Smooth muscle cell (in vitro differentiated cells): ENCODE measurements at regions not wholly inside any gene's neighbourhood (a gene's known extent, or its start where the extent isn't known, plus 50 kb on each side); places are given as distances from the start of the nearest gene placed in this dataset.
"Not testable (repeated sequence)": the region's sequence is repeated elsewhere in the genome, so short reads cannot be mapped to it uniquely, and the experiment has no call there.

Source experiments
- DNase-seq: peaks from one replicate; lab custom pipeline; 2025; ENCODE audit not compliant: unreplicated experiment; lab: John Stamatoyannopoulos, UW
- H2AFZ ChIP-seq: fragments of 200-600 bp; sonication (generic); 2 replicates; pipeline ENCODE4 v1.6.0; 2016; ENCODE audit warnings: antibody characterized with exemption, low read depth, mild to moderate bottlenecking
- H3F3A ChIP-seq: fragments of 200-600 bp; sonication (generic); 2 replicates; pipeline ENCODE4 v1.6.0; 2017; ENCODE audit warnings: antibody characterized with exemption, low read depth
- H3K27ac ChIP-seq: fragments of 200-600 bp; sonication (generic); 2 replicates; pipeline ENCODE4 v1.5.1; 2016; ENCODE audit warnings: low read depth, mild to moderate bottlenecking
- H3K27me3 ChIP-seq: fragments of 200-600 bp; sonication (generic); 2 replicates; pipeline ENCODE4 v1.6.1; 2016; ENCODE audit warnings: low read depth, mild to moderate bottlenecking
- H3K36me3 ChIP-seq: fragments of 200-600 bp; sonication (generic); 2 replicates; pipeline ENCODE4 v1.5.1; 2016; ENCODE audit warnings: low read depth
- H3K4me1 ChIP-seq: fragments of 200-600 bp; sonication (generic); 2 replicates; pipeline ENCODE4 v1.5.1; 2016; ENCODE audit warnings: low read depth
- H3K4me2 ChIP-seq: fragments of 200-600 bp; sonication (generic); 2 replicates; pipeline ENCODE4 v1.6.0; 2016; ENCODE audit warnings: mild to moderate bottlenecking
- H3K4me3 ChIP-seq: fragments of 200-600 bp; sonication (generic); 2 replicates; pipeline ENCODE4 v1.5.1; 2016; ENCODE audit warnings: mild to moderate bottlenecking
- H3K79me2 ChIP-seq: fragments of 200-600 bp; sonication (generic); 2 replicates; pipeline ENCODE4 v1.6.0; 2016; ENCODE audit warnings: low read depth, mild to moderate bottlenecking
- H3K9ac ChIP-seq: fragments of 200-600 bp; sonication (generic); 2 replicates; pipeline ENCODE4 v1.6.0; 2016; ENCODE audit warnings: low read depth
- H3K9me3 ChIP-seq: fragments of 200-600 bp; sonication (generic); replicated peaks from 2 replicates; pipeline ENCODE4 v1.5.1; 2016; ENCODE audit warnings: low read depth
- H4K20me1 ChIP-seq: fragments of 200-600 bp; sonication (generic); 2 replicates; pipeline ENCODE4 v1.6.0; 2016; ENCODE audit warnings: low read depth
- WGBS: methylation state at CpG from one replicate; pipeline ENCODE4 v1.1.7; 2016; ENCODE audit warnings: low lambda C conversion rate; 5-methylcytosine and 5-hydroxymethylcytosine counted together
- TF ChIP-seq, protein P1 (sequence below): fragments of 200-600 bp; sonication (generic); IDR thresholded peaks from 2 replicates; pipeline ENCODE4 v1.5.1; 2017; ENCODE audit warnings: borderline replicate concordance, mild to moderate bottlenecking, antibody characterized with exemption; ENCODE audit not compliant: insufficient read depth, poor library complexity, severe bottlenecking

DNA sequence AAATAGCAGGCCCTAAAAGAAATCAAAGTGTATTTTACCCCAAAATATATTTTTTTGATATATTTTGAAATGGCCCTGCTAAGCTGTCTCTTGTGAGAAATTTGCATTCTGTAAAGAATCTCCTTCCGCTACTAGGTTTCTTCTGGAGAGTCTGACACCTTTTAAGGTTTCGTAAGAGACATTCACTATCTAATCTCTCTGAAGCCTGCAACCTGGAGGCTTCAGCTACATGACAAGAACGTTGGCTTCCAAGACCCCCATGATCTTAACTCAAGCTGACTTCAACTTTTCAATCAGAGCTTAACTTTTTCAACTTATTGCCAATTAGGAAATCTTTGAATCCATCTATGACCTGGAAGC lies 1894.9 kb upstream of the LRRTM1 start:
- Histone ChIP-seq H3K36me3 (no peaks in the 10 kb centered on the region), H3F3A (no peaks in the 10 kb centered on the region), H4K20me1 (no peaks in the 10 kb centered on the region), H3K9me3 (no peaks in the 10 kb centered on the region), H3K79me2 (no peaks in the 10 kb centered on the region), H3K4me2 (no peak overlapping the region), H2AFZ (no peak overlapping the region), H3K27ac (no peak overlapping the region), H3K9ac (no peak overlapping the region), H3K27me3 (no peaks in the 10 kb centered on the region), H3K4me1 (no peaks in the 10 kb centered on the region), H3K4me3 (no peak overlapping the region)
- TF ChIP-seq, protein P1, sequence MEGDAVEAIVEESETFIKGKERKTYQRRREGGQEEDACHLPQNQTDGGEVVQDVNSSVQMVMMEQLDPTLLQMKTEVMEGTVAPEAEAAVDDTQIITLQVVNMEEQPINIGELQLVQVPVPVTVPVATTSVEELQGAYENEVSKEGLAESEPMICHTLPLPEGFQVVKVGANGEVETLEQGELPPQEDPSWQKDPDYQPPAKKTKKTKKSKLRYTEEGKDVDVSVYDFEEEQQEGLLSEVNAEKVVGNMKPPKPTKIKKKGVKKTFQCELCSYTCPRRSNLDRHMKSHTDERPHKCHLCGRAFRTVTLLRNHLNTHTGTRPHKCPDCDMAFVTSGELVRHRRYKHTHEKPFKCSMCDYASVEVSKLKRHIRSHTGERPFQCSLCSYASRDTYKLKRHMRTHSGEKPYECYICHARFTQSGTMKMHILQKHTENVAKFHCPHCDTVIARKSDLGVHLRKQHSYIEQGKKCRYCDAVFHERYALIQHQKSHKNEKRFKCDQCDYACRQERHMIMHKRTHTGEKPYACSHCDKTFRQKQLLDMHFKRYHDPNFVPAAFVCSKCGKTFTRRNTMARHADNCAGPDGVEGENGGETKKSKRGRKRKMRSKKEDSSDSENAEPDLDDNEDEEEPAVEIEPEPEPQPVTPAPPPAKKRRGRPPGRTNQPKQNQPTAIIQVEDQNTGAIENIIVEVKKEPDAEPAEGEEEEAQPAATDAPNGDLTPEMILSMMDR, result no peak
- WGBS, result 75% methylated on average over 3 of the region's 3 CpGs
- DNase-seq, result no peak

- H3K4me2 ChIP-seq, result no peak overlapping the region
- H3K27me3 ChIP-seq, result no peaks in the 10 kb centered on the region
- H3K4me1 ChIP-seq, result no peaks in the 10 kb centered on the region
- H3F3A ChIP-seq, result no peaks in the 10 kb centered on the region
- H3K27ac ChIP-seq, result no peak overlapping the region
- H3K36me3 ChIP-seq, result no peaks in the 10 kb centered on the region
- no peaks in the 10 kb centered on the region for H4K20me1 ChIP-seq
- H3K4me3 ChIP-seq, result no peak overlapping the region
- no peak for DNase-seq
- no peak overlapping the region for H3K9ac ChIP-seq
- WGBS, result 90% methylated on average over 4 of the region's 4 CpGs
- TF ChIP-seq, protein P1, result no peak
- no peaks in the 10 kb centered on the region for H3K79me2 ChIP-seq
- no peak overlapping the region for H2AFZ ChIP-seq
- no peaks in the 10 kb centered on the region for H3K9me3 ChIP-seq
These were observed 1894.4 kb upstream of the LRRTM1 start for GRCh38 chr2:82198809-82199492.

- no peak overlapping the region for H3K4me3 ChIP-seq
- TF ChIP-seq, protein P1, result no peak
- H3K9ac ChIP-seq, result no peak overlapping the region
- H3K9me3 ChIP-seq, result no peaks in the 10 kb centered on the region
- no peaks in the 10 kb centered on the region for H4K20me1 ChIP-seq
- no peaks in the 10 kb centered on the region for H3K36me3 ChIP-seq
- no peaks in the 10 kb centered on the region for H3K4me1 ChIP-seq
- no peaks in the 10 kb centered on the region for H3K79me2 ChIP-seq
- H3K27ac ChIP-seq, result no peak overlapping the region
- H2AFZ ChIP-seq, result no peak overlapping the region
- H3F3A ChIP-seq, result no peaks in the 10 kb centered on the region
- no peaks in the 10 kb centered on the region for H3K27me3 ChIP-seq
- H3K4me2 ChIP-seq, result no peak overlapping the region
- no peak for DNase-seq
These were observed 1877.7 kb upstream of the LRRTM1 start for GRCh38 chr2:82182270-82182669.

- not testable (repeated sequence) for H3K9me3 ChIP-seq, H3K36me3 ChIP-seq, H3K27ac ChIP-seq, H3F3A ChIP-seq, H3K4me1 ChIP-seq, H3K4me3 ChIP-seq, H4K20me1 ChIP-seq, H3K79me2 ChIP-seq, H3K27me3 ChIP-seq, DNase-seq, H2AFZ ChIP-seq, H3K4me2 ChIP-seq, H3K9ac ChIP-seq
- WGBS, result 95% methylated on average over 10 of the region's 10 CpGs
These were observed 1870.7 kb upstream of the LRRTM1 start for GRCh38 chr2:82175210-82175609.
